Gastrocnemius medialis (tissue), 4 donors: ENCODE measurements at regions not wholly inside any gene's neighbourhood (a gene's known extent, or its start where the extent isn't known, plus 50 kb on each side); places are given as distances from the start of the nearest gene placed in this dataset.

ENCODE experiments used
- POLR2A ChIP-seq, 2 donors: fragments of 450-650 bp; IDR thresholded peaks; one replicate each; pipeline ENCODE4 v1.6.1; 2017; ENCODE audit warnings: antibody characterized with exemption in 2 of 2, mild to moderate bottlenecking in 2 of 2, moderate library complexity in 2 of 2
- TF ChIP-seq, protein P1 (sequence below), 5 experiments: fragments of 450-650 bp in 3 of 5; fragments of 200-600 bp in 2 of 5; sonication (generic) in 2 of 5; IDR thresholded peaks in 4 of 5; conservative IDR thresholded peaks in 1 of 5; 1 replicate in 4 of 5; 2 replicates in 1 of 5; pipeline ENCODE4 v1.5.1; 2016 to 2019; ENCODE audit warnings: antibody characterized with exemption in 5 of 5, mild to moderate bottlenecking in 3 of 5, moderate library complexity in 3 of 5

DNA sequence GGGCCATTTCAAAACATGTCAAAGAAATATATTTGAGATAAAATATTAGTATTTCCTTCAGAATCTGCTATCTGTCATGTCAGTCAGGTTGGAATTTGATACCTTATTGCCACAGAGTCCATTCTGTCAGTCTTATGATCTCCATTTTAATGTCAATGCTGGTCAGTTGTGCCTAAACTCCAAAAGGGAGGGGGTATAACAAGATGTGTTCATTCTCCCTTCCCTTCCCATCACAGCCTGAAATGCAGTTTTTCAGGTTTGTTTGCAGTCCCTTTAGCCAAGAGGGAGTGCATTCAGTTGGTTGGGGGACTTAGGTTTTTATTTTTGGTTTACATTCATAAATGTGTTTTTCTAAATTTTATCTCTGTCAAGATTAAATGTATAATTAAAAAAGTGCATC lies 59.8 kb upstream of the INHBA start:
- no peak for TF ChIP-seq POLR2A (IDR thresholded peaks at IDR 0.05)
- TF ChIP-seq, protein P1, sequence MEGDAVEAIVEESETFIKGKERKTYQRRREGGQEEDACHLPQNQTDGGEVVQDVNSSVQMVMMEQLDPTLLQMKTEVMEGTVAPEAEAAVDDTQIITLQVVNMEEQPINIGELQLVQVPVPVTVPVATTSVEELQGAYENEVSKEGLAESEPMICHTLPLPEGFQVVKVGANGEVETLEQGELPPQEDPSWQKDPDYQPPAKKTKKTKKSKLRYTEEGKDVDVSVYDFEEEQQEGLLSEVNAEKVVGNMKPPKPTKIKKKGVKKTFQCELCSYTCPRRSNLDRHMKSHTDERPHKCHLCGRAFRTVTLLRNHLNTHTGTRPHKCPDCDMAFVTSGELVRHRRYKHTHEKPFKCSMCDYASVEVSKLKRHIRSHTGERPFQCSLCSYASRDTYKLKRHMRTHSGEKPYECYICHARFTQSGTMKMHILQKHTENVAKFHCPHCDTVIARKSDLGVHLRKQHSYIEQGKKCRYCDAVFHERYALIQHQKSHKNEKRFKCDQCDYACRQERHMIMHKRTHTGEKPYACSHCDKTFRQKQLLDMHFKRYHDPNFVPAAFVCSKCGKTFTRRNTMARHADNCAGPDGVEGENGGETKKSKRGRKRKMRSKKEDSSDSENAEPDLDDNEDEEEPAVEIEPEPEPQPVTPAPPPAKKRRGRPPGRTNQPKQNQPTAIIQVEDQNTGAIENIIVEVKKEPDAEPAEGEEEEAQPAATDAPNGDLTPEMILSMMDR (IDR thresholded peaks at IDR 0.05 in 4 of 5, conservative IDR thresholded peaks at IDR 0.05 in 1 of 5), result no peak
